ENCODE measurements at regions not wholly inside any gene's neighbourhood (a gene's known extent, or its start where the extent isn't known, plus 50 kb on each side); places are given as distances from the start of the nearest gene placed in this dataset.
"Not testable (repeated sequence)": the region's sequence is repeated elsewhere in the genome, so short reads cannot be mapped to it uniquely, and the experiment has no call there.

DNA sequence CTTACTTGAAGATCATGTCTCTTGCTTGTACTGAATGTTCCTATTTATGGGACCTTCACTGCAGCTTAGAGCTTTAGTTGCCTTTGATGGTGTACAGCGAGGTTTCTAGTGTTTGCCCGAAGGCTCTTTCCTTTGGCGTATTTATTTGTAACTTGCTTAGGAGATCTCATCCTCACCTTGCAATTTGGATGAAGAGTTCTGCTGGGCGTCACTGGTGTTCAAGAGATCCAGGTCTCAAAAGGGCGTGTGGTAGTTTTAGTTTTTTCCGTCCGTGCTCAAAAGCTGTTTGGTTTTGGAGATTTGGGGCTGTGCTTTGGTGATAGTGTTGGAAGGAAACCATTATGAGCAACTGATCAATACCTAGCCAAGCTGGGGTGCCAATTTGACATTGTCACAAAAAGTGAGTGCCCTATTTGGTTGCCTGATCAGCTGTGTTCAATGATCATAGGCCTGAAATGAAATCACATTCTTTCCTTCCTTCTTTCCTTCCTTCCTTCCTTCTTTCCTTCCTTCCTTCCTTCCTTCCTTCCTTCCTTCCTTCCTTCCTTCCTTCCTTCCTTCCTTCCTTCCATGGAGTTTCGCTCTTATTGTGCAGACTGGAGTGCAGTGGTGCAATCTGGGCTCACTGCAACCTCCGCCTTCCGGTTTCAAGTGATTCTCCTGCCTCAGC, 69.7 kb upstream of the GRAMD1B start:
- Histone ChIP-seq H3K4me3 (ENCODE audit: low read length) (no peak overlapping the region), H3K4me1 (ENCODE audit: insufficient read depth, low read length) (no peaks in the 10 kb centered on the region), H3K36me3 (ENCODE audit: insufficient read depth, low read length) (no peaks in the 10 kb centered on the region), H3K9me3 (ENCODE audit: low read length) (no peaks in the 10 kb centered on the region), H3K27me3 (ENCODE audit: insufficient read depth, low read length) (peaks cover 66% of the 10 kb centered on the region), H2AFZ (ENCODE audit: low read depth, low read length) (no peak overlapping the region)

DNA sequence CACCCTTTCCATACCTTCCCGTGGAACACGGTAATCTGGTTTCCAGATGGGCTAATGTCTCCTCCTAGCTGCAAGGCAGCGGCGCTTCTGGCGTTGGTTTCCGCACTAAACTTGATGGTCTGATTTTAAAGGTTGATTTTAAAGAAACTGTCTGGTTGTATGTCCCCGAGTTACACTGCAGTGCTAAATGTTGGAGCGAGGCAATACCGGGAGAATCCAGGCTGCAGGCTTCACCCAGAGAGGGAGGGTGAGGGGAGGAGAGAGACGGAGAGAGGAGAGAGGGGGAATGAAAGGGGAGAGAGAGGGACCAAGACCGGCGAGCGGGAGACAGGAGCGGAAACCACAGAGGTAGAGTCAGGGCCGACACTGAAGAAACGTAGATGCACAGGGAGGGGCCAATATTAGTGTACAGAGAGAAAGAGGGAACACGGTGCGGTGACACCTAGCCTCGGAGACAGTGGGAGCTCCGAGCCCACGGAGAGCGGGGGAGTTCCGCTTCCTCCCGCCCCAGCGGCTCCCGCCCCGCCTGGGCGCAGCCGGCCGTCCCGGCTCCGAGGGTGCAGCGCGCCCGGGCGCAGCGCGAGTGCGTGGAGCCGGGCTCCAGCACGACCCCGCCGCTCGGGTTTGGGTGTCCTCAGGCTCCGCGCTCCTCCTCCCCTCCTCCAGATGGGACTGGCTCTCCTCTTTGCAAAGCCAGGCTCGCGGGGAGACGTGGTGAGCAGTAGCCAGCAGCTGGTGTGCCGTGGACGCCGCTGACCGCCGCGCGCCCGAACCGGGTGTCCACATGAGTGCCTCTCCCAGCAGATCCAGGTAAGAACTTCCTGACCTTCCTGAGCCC, 71.9 kb upstream of the GRAMD1B start:
- Histone ChIP-seq H3K4me1 (ENCODE audit: insufficient read depth, low read length) (no peaks in the 10 kb centered on the region), H3K4me3 (ENCODE audit: low read length) (peak overlapping the region; percentile 17), H3K27me3 (ENCODE audit: insufficient read depth, low read length) (peaks cover 57% of the 10 kb centered on the region), H3K36me3 (ENCODE audit: insufficient read depth, low read length) (no peaks in the 10 kb centered on the region), H2AFZ (ENCODE audit: low read depth, low read length) (peak overlapping the region; percentile 18), H3K9me3 (ENCODE audit: low read length) (no peaks in the 10 kb centered on the region)

DNA sequence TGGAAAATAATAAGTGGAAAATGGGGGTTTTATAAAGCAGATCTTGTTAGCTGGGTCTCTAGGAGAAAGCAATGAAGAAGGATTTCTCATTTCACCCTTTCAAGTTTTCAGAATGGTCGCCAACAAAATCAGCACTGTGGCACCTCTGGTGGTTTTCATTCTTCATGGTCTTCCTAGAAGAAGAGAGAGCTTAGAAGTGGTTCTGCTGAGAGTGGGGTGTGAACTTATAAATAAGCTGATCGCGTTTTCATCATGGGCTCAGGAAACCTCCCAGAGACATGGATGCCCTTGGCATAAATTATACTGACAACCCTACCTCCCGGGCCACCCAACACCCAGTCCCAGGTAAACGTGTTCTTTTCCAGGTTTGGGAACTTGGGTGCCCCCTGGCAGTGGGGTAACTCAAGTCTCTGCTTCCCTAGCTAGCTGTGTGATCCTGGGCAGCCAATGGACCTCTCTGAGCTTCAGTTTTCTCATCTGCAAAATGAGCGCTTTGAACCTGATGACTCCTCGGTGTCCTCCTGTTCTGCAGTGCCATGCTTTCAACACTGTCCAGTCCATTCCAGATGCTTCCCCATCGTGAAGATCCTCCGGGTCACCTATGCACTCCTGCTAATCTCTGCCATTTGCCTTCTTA, 72.6 kb upstream of the GRAMD1B start:
- Histone ChIP-seq H3K9me3 (ENCODE audit: low read length) (no peaks in the 10 kb centered on the region), H3K4me3 (ENCODE audit: low read length) (no peak overlapping the region), H3K27me3 (ENCODE audit: insufficient read depth, low read length) (peaks cover 54% of the 10 kb centered on the region), H3K36me3 (ENCODE audit: insufficient read depth, low read length) (no peaks in the 10 kb centered on the region), H3K4me1 (ENCODE audit: insufficient read depth, low read length) (no peaks in the 10 kb centered on the region), H2AFZ (ENCODE audit: low read depth, low read length) (no peak overlapping the region)

DNA sequence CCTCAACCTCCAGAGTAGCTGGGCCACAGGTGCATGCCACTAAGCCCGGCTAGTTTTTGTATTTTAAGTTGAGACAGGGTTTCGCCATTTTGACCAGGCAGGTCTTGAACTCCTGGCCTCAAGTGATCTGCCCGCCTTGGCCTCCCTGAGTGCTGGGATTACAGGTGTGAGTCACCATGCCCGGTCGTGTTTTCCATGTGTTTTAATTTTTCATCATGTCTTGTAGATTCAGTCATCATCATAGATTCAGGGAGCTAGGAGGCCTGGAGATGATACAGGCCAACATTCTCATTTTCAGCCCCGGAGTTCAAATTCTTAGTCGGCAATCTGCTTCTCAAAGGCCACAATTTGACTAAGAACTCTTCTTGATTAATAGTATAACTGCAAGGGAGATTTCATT, 73.5 kb upstream of the GRAMD1B start:
- no peaks in the 10 kb centered on the region for H3K4me1 ChIP-seq (ENCODE audit: insufficient read depth, low read length)
- no peaks in the 10 kb centered on the region for H3K9me3 ChIP-seq (ENCODE audit: low read length)
- peaks cover 50% of the 10 kb centered on the region for H3K27me3 ChIP-seq (ENCODE audit: insufficient read depth, low read length)
- no peaks in the 10 kb centered on the region for H3K36me3 ChIP-seq (ENCODE audit: insufficient read depth, low read length)
- no peak overlapping the region for H2AFZ ChIP-seq (ENCODE audit: low read depth, low read length)
- H3K4me3 ChIP-seq (ENCODE audit: low read length): no peak overlapping the region

DNA sequence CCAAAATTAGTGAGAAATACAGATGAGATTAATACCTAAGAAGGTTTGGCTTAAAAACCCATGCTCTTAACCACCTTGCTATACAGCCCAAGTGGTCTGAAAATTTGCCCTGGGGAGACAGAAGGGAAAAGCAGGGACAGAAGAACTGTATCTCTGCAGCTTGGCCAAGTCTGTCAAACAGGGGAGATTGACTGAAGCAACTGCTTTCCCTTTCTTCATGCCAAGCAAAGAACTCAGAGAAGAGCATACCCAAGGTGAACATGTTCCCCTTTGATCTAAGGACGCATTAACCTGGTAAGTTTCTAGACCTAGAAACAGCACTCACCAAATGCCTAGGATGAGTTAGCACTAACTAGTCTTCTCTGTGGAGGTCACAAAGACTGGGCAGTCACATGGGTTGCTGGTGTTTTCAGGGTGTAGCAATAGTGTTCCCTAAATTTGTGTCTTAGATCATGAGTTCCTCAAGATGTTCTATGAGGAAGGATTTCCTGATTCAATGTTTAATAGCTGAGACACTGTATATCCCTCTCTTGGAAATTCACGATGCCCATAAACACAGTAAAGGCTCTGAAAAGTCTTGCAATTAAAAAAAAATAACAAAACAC, 75.6 kb upstream of the GRAMD1B start:
- Histone ChIP-seq H3K4me3 (ENCODE audit: low read length) (no peak overlapping the region), H2AFZ (ENCODE audit: low read depth, low read length) (no peak overlapping the region), H3K36me3 (ENCODE audit: insufficient read depth, low read length) (no peaks in the 10 kb centered on the region), H3K9me3 (ENCODE audit: low read length) (no peaks in the 10 kb centered on the region), H3K27me3 (ENCODE audit: insufficient read depth, low read length) (peaks cover 34% of the 10 kb centered on the region), H3K4me1 (ENCODE audit: insufficient read depth, low read length) (no peaks in the 10 kb centered on the region)

DNA sequence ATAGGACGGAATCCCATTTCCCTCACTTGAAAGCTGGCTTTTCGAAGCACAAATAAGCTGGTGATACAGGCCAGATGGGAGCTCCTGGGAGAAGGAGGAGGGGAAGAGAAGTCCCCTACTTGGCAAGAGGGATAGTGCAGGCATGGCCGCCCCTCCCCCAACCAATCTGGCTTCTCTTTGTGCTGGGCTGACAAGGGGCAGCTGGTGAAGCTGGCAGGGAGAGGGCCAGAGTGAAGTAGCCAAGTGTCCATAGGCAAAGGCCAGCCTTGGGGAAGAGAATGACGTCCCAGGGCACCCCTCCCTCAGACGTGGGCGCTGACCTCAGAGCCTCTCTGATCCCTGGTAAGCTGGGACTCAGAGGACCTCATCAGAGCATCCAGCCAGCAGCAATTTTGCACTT, 78.7 kb upstream of the GRAMD1B start:
- peaks cover 7% of the 10 kb centered on the region for H3K27me3 ChIP-seq (ENCODE audit: insufficient read depth, low read length)
- no peak overlapping the region for H3K4me3 ChIP-seq (ENCODE audit: low read length)
- H2AFZ ChIP-seq (ENCODE audit: low read depth, low read length): no peak overlapping the region
- H3K36me3 ChIP-seq (ENCODE audit: insufficient read depth, low read length): no peaks in the 10 kb centered on the region
- no peaks in the 10 kb centered on the region for H3K4me1 ChIP-seq (ENCODE audit: insufficient read depth, low read length)
- no peaks in the 10 kb centered on the region for H3K9me3 ChIP-seq (ENCODE audit: low read length)

DNA sequence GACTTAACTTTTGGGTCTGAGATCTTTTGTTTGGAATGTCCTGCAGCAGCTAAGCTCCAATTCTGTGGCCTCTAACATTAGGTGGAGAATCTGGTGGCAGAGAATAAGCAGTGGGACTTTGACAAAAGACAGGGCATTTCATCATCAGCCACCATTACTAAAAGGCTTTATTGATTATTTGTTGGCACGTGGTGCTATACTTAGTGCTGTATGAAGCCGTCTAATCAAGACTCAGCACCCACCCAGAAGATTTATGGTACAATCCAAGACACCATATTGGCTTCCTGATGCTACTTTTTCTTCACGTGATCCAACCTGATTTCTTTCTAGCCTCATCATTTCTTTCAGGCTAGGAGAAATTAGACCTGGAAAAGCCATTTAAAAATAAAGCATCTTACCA, 80.7 kb upstream of the GRAMD1B start:
- Histone ChIP-seq H3K9me3 (ENCODE audit: low read length) (no peaks in the 10 kb centered on the region), H3K36me3 (ENCODE audit: insufficient read depth, low read length) (no peaks in the 10 kb centered on the region), H3K4me3 (ENCODE audit: low read length) (no peak overlapping the region), H3K27me3 (ENCODE audit: insufficient read depth, low read length) (peaks cover 7% of the 10 kb centered on the region), H3K4me1 (ENCODE audit: insufficient read depth, low read length) (no peaks in the 10 kb centered on the region), H2AFZ (ENCODE audit: low read depth, low read length) (no peak overlapping the region)

DNA sequence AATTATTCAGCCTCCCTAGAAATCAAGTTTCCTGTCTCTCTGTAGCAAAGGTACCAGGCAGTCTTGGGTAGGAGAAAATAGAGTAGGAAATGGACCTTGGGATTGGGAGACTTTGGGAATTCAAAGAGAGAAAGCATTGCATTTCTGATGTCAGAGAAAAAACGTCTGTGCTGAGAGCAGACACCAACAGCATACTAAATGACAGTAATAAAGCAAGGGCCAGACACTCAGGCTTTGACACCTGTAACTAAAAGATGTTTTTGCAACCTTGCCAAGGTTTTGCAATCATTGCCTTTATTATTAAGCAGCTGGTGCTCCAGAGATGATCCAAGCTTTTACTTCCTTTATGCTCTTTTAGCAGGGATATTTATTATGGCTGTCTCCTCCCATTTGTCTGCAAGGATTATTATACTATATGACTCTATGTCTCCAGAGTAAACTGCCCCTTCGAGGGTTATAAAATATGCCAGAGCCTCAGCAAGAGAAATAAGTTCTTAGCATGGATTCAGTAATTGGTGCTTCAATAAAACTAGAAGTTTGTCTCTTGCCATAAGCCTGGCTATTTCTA, 85.2 kb upstream of the GRAMD1B start:
- Histone ChIP-seq H3K4me3 (ENCODE audit: low read length) (no peak overlapping the region), H3K27me3 (ENCODE audit: insufficient read depth, low read length) (no peaks in the 10 kb centered on the region), H2AFZ (ENCODE audit: low read depth, low read length) (no peak overlapping the region), H3K36me3 (ENCODE audit: insufficient read depth, low read length) (no peaks in the 10 kb centered on the region), H3K4me1 (ENCODE audit: insufficient read depth, low read length) (no peaks in the 10 kb centered on the region), H3K9me3 (ENCODE audit: low read length) (no peaks in the 10 kb centered on the region)

DNA sequence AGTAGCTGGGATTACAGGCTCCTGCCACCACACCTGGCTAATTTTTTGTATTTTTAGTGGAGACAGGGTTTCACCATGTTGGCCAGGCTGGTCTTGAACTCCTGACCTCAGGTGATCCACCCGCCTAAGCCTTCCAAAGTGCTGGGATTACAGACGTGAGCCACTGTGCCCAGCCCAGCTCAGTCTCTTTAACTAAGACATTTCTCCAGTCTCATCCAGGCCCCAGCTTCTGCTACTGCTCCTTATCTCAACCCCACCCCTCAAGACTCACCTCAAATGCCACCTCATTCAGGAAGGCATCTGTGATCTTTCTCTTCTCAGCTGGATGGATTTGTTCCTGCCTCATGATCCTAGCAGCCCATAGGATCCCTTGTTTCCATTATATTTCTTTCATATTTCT, 85.9 kb upstream of the GRAMD1B start:
- H3K4me3 ChIP-seq (ENCODE audit: low read length); H3K4me1 ChIP-seq (ENCODE audit: insufficient read depth, low read length); H3K36me3 ChIP-seq (ENCODE audit: insufficient read depth, low read length); H2AFZ ChIP-seq (ENCODE audit: low read depth, low read length); H3K27me3 ChIP-seq (ENCODE audit: insufficient read depth, low read length); H3K9me3 ChIP-seq (ENCODE audit: low read length): not testable (repeated sequence)

DNA sequence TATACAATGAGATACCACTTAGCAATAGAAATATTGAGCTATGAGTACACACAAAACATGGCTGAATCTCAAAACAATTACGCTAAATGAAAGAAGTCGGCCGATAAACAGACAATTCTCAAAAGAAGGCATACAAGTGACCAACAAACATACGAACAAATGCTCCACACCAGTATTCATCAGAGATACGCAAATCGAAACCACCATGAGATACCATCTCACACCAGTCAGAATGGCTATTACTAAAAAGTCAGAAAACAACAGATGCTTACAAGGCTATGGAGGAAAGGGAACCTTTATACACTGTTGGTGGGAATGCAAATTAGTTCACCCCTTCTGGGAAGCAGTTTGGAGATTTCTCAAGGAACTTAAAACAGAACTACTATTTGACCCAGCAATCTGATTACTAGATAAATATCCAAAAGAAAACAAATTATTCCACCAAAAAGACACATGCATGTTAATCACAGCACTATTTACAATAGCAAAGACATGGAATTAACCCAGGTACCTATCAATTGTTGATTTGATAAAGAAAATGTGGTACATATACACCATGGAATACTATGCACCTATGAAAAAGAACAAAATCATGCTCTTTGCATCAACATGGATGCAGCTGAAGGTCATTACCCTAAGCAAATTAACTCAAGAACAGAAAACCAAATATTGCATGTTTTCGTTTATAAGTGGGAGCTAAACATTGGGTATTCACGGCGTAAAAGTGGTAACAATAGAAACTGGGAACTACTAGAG, 90.9 kb upstream of the GRAMD1B start:
- Histone ChIP-seq H3K27me3 (ENCODE audit: insufficient read depth, low read length) (no peaks in the 10 kb centered on the region), H3K9me3 (ENCODE audit: low read length) (no peaks in the 10 kb centered on the region), H3K36me3 (ENCODE audit: insufficient read depth, low read length) (no peaks in the 10 kb centered on the region), H3K4me3 (ENCODE audit: low read length) (no peak overlapping the region), H2AFZ (ENCODE audit: low read depth, low read length) (no peak overlapping the region), H3K4me1 (ENCODE audit: insufficient read depth, low read length) (no peaks in the 10 kb centered on the region)

DNA sequence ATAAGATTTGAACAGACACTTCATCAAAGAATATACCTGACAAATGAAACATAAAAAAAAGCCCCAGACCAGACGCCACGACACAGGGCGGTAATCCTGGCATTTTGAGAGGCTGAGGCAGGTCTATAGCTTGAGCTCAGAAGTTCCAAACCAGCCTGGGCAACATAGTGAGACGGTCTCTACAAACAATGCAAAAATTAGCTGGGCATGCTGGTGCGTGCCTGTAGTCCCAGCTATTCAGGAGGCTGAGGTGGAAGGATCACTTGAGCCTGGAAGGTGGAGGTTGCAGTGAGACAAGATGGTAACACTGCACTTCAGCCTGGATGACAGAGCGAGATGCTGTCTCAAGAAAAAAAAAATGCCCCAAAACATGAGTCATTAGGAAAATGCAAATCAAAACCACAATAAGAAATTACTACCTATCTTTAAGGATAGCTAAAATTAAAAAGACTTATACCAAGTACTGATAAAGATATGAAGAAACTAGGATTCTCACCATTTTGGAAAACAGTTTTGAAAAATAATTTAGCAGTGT, 91.7 kb upstream of the GRAMD1B start:
- H2AFZ ChIP-seq (ENCODE audit: low read depth, low read length): no peak overlapping the region
- H3K36me3 ChIP-seq (ENCODE audit: insufficient read depth, low read length): no peaks in the 10 kb centered on the region
- H3K27me3 ChIP-seq (ENCODE audit: insufficient read depth, low read length): no peaks in the 10 kb centered on the region
- no peak overlapping the region for H3K4me3 ChIP-seq (ENCODE audit: low read length)
- no peaks in the 10 kb centered on the region for H3K4me1 ChIP-seq (ENCODE audit: insufficient read depth, low read length)
- no peaks in the 10 kb centered on the region for H3K9me3 ChIP-seq (ENCODE audit: low read length)

DNA sequence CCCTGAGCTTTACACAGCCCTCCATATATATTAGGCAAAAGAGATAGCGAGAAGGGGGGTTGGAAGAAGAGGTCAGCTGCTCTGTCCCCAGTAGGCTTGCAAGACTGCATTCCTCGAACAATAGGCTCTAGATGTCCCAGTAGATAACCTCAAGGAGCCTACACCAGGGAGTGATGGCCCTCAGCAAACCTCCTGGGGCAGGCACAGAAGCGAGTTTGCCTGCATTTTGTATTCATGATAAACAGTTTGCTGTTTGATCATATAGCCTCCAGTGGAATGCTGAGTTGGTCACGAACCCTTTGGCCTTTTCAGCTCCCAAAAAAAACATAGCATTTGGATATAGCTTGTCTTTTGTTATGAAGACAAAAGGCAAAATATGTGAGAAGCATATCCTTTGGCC, 95.1 kb upstream of the GRAMD1B start:
- no peak overlapping the region for H2AFZ ChIP-seq (ENCODE audit: low read depth, low read length)
- H3K4me3 ChIP-seq (ENCODE audit: low read length): no peak overlapping the region
- H3K9me3 ChIP-seq (ENCODE audit: low read length): no peaks in the 10 kb centered on the region
- H3K27me3 ChIP-seq (ENCODE audit: insufficient read depth, low read length): no peaks in the 10 kb centered on the region
- H3K4me1 ChIP-seq (ENCODE audit: insufficient read depth, low read length): no peaks in the 10 kb centered on the region
- H3K36me3 ChIP-seq (ENCODE audit: insufficient read depth, low read length): no peaks in the 10 kb centered on the region

Data from neuron (in vitro differentiated cells).